Lung microvascular endothelial cell (primary cell): ENCODE measurements at regions not wholly inside any gene's neighbourhood (a gene's known extent, or its start where the extent isn't known, plus 50 kb on each side); places are given as distances from the start of the nearest gene placed in this dataset.

Source experiments
- DNase-seq, 2 donors: peaks; one replicate each; pipeline versions ENCODE4 v3.0.0 to v3.0.0-alpha.2; 2010; ENCODE audit warnings: low read depth in 2 of 2

DNA sequence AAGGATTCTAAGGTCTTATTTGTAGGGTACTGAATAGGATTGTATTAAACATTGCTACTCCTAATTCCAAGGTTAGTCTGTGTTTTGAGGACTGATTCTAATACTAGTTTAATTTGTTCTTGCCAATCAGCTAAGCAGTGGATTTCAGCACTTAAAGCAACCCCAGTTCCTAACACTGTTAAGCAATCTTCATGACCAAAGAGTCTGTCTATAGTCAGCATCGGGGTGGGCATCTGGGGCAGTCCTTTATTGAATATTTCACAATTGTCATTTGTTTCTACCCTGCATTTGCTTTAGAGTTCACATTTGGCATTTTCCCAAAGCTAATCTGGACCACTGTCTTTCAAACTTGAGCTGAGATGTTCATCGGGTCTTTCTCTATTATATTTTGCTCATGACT lies 248.0 kb upstream of the TANK start:
- no peak for DNase-seq

- no peak for DNase-seq
Observed at GRCh38 chr2:160913323-160913722, 246.9 kb upstream of the TANK start.

DNA sequence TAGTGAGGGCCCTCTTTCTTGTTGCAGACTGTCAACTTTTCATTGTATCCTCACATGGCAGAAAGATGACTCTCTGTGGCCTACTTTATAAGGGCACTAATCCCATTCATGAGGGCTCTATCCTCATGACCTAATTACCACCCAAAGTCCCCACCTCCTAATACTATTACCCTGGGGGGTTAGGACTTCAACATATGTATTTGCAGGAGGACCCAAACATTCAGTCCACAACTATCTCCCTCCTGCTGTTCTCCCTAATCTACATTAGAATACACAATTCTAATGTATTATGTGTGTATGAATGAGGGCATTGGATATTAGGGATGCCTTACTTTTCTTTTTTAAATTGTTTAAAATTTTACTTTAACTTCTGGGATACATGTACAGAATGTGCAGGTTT lies 246.0 kb upstream of the TANK start:
- no peak for DNase-seq

DNA sequence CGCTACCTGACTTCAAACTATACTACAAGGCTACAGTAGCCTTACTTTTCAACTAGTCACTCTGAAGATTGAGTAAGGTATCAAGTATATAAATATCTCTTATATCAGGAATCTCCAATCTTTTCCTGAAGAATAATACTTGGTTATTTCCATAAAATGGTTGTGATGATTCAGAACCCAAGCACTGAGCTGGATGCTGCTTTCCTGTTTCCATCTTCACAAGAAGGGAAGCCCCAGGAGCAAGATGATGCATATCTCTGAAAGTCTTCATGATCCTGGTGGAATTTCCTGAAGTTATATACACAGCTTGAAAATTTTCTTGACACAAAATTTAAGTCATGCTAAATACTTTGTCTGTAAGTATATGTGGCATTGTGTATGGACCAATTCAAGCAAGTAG lies 243.9 kb upstream of the TANK start:
- peak in 1 of 2 donors; percentile 70 for DNase-seq

GRCh38 chr2:160917850-160918249 lies 242.4 kb upstream of the TANK start:
- no peak for DNase-seq

DNA sequence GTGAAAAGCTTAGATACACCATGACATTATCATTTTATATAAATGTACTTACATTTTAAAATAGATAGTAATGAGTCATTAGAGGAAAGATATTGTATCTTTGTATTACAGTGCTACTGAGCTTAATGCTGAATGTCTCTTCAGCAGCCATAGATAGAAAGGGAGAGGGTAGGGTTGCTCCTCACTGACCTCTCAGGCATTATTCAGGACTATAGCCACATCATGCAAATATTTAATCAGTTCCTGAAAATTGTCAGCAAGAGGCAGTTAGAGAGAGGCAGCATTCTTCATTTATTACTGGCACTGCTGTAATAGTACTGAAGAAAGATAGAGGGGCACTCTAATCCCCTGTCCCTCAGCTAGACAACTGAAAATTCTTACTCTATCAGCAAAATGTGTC lies 242.0 kb upstream of the TANK start:
- no peak for DNase-seq

GRCh38 chr2:160918906-160919503 lies 241.2 kb upstream of the TANK start:
- peak; percentile 70 to 74 for DNase-seq

- DNase-seq, result no peak
Observed at GRCh38 chr2:160920061-160920460, 240.2 kb upstream of the TANK start.

- peak in 1 of 2 donors; percentile 4 for DNase-seq
Observed at GRCh38 chr2:160920791-160921303, 239.4 kb upstream of the TANK start.

DNA sequence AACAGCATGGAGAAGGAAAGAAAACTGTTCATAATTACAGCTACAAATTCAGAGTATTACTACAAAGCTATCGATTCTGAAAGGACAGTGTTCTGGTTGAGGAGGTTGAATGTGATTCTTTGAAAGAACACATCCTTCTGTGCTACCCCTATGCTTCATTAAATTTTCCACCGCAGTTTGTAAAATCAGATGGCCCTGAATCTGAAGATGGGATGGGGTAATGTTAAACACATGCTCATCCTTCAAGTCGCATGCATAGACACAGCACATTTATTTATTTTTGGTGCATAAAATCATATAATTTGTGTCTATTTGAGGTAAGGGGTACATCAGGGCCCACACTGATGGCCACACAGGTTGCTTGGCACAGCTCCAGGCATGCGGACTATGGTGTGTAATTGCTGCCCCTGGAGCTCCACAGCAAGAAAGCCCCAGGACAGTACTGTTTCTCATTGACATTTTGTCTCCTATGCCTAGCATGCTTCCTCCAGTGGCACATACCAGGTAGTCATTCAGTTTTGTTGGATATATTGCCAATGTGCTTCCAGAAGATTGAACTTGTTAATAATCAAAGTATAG lies 238.8 kb upstream of the TANK start:
- no peak for DNase-seq

DNA sequence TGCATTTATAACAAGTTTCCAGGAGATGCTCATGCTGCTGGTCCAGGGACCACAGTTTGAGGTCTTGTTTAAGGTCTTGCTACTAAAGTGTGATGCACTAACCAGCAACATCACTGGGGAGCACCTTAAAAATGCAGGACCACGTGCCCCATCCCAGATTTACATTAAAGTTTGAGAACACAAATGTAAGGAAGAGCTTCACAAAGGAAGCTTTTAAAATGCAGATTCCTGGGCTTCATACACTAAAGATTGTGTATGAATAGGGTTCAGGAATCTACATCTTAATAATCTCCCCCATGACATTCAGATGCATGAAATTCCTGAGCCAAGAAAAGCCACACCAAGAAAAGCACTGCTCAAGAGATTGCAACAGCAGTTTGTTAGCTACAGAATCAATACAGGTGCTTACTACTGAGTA lies 235.3 kb upstream of the TANK start:
- no peak for DNase-seq

GRCh38 chr2:160925956-160926355 lies 234.3 kb upstream of the TANK start:
- DNase-seq, result no peak

DNA sequence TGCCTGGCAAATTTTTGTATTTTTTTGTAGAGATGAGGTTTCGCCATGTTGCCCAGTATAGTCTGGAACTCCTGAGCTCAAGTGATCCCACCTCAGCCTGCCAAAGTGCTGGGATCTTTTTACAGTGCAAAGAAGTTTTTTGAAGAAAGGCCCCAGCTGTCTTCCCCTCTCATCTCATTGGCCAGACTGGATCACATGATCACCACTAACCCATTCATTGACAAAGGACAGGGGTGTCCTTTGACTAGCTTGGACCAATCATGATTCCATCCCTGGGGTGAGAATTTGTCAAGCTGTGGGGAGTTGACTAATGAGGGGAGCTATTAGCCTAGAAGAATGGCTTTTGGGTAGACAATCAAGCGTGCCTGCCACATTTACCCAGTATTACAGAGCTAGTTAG lies 232.9 kb upstream of the TANK start:
- no peak for DNase-seq

- DNase-seq, result peak in 1 of 2 donors; percentile 90
Observed at GRCh38 chr2:160928854-160929301, 231.3 kb upstream of the TANK start.

DNA sequence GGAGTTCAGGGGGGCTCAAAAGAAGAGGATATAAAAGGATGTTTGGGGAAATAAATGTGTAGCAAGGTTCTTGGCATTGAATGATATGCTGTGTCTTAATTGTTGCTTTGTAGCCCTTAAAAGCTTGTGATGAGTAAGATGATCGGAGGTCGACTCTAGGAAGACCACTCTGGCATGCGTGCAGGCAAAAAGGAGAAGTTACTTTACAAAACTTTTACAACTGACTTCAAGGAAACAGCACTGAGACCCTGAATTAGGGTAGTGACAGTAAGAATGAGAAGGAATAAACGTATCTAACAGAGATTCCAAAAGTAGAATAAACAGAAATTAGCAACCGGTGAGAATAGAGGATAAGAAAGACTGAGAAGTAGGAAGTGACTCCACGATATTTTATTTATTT lies 228.7 kb upstream of the TANK start:
- DNase-seq, result no peak

DNA sequence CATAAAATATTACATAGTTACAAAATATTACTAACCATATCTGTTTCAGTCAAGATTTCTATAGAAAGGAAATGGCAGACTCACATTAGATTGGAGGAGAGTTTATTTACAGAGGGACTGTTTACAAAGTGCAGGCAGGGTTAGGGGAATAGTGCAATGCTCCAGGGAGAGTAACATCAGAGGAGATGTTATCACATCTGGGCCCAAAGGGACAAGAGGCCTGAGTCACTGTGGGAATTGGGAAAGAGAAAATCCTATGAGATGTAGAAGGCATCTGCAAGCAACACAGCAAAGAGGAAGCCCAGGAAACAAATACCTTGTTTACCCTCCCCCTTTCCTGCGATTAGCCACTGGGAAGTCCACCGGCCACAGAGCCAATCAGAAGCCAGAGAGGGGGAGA lies 227.3 kb upstream of the TANK start:
- no peak for DNase-seq

DNA sequence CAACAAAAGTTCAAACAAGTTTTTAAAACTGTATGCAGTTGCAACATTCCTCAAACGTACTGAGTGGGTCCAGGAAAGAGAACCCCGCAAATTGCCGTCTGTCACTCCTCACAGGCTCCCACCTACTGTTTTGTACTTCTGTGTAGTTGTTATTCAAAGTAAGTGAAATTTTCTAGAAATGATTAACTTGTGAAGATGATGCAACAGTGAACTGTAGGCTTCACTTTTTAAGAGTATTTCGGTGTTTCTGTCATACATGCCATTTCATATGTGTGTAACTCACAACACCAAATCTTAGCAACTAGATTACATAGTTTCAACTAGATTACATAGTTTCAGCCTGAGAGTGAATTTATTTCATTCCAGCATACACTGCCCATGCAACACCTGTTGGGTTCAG lies 226.0 kb upstream of the TANK start:
- no peak for DNase-seq

- DNase-seq, result no peak
Observed at GRCh38 chr2:160934991-160935390, 225.2 kb upstream of the TANK start.

GRCh38 chr2:160936044-160936806 lies 224.0 kb upstream of the TANK start:
- no peak for DNase-seq

DNA sequence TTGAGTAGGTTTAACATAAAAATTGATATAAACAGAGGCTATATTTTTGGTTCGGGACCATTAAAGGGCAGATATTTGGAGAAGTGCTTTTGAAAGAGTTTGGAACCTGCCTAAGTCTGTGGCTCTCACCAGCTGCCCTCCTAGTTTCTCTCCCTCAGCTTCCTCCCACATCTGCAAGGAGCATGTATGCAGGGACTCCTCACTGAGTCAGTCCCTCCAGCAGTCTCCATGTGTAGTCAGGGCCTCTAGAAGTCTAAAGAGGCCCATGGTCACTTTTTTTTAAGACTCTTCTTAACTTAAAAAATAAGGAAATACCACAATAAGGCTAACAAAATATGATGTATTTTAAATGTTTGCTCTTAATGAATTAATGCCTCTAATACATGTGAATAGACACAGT lies 220.0 kb upstream of the TANK start:
- DNase-seq, result no peak

- DNase-seq, result peak in 1 of 2 donors; percentile 12
Observed at GRCh38 chr2:160940699-160941098, 219.5 kb upstream of the TANK start.

- no peak for DNase-seq
Observed at GRCh38 chr2:160941290-160941846, 218.9 kb upstream of the TANK start.
